GM23338 (cell line): ENCODE measurements at regions not wholly inside any gene's neighbourhood (a gene's known extent, or its start where the extent isn't known, plus 50 kb on each side); places are given as distances from the start of the nearest gene placed in this dataset.
"Not testable (repeated sequence)": the region's sequence is repeated elsewhere in the genome, so short reads cannot be mapped to it uniquely, and the experiment has no call there.

Experiments
- ATAC-seq: fragments of 200-7000 bp; cut with Tn5 transposase; 3 replicates; pipeline ENCODE4 v1.9.1; 2020
- DNase-seq: peaks from one replicate; pipeline ENCODE4 v3.0.0-alpha.2; 2015; ENCODE audit warnings: low spot score
- H2AFZ ChIP-seq: fragments of 200-600 bp; sonication (generic); 2 replicates; pipeline ENCODE4 v1.8.0; 2016; ENCODE audit warnings: antibody characterized with exemption, mild to moderate bottlenecking, moderate library complexity
- H3F3A ChIP-seq: fragments of 200-600 bp; sonication (generic); replicated peaks from 2 replicates; pipeline ENCODE4 v1.8.0; 2017; ENCODE audit warnings: antibody characterized with exemption, mixed run types, low read depth
- H3K27ac ChIP-seq: fragments of 200-600 bp; sonication (generic); 2 replicates; pipeline ENCODE4 v1.6.1; 2016; ENCODE audit warnings: low read depth
- H3K27me3 ChIP-seq: fragments of 200-600 bp; sonication (generic); 2 replicates; pipeline ENCODE4 v1.8.0; 2016; ENCODE audit warnings: mild to moderate bottlenecking, mixed run types, moderate library complexity; ENCODE audit not compliant: insufficient read depth
- H3K36me3 ChIP-seq: fragments of 200-600 bp; sonication (generic); 2 replicates; pipeline ENCODE4 v1.8.0; 2016; ENCODE audit warnings: mild to moderate bottlenecking; ENCODE audit not compliant: insufficient read depth
- H3K4me1 ChIP-seq: fragments of 200-600 bp; sonication (generic); 2 replicates; pipeline ENCODE4 v1.8.0; 2016; ENCODE audit warnings: mild to moderate bottlenecking, moderate library complexity; ENCODE audit not compliant: insufficient read depth
- H3K4me2 ChIP-seq: fragments of 200-600 bp; sonication (generic); 2 replicates; pipeline ENCODE4 v1.7.1; 2017; ENCODE audit warnings: mixed run types
- H3K4me3 ChIP-seq: fragments of 200-600 bp; sonication (generic); 2 replicates; pipeline ENCODE4 v1.6.1; 2016; ENCODE audit warnings: mixed run types
- H3K79me2 ChIP-seq: fragments of 200-600 bp; sonication (generic); replicated peaks from 2 replicates; pipeline ENCODE4 v1.8.0; 2017; ENCODE audit warnings: mild to moderate bottlenecking; ENCODE audit not compliant: insufficient read depth
- H3K9me2 ChIP-seq: fragments of 200-600 bp; sonication (generic); 2 replicates; pipeline ENCODE4 v1.8.0; 2017; ENCODE audit not compliant: insufficient read depth
- H4K20me1 ChIP-seq: fragments of 200-600 bp; sonication (generic); replicated peaks from 2 replicates; pipeline ENCODE4 v1.8.0; 2017; ENCODE audit warnings: mild to moderate bottlenecking; ENCODE audit not compliant: insufficient read depth
- H3K27ac Mint-ChIP-seq: 2 replicates; pipeline ENCODE4 v1.8.0; 2020; ENCODE audit warnings: inconsistent platforms, mild to moderate bottlenecking, moderate library complexity, mixed read lengths
- H3K27me3 Mint-ChIP-seq: 3 replicates; pipeline ENCODE4 v1.8.0; 2022; ENCODE audit warnings: low read depth, mild to moderate bottlenecking, moderate library complexity, mixed read lengths, inconsistent platforms; ENCODE audit not compliant: insufficient read depth, poor library complexity
- H3K36me3 Mint-ChIP-seq: 3 replicates; pipeline ENCODE4 v1.8.0; 2021; ENCODE audit warnings: low read depth, mild to moderate bottlenecking, inconsistent platforms, moderate library complexity, mixed read lengths
- H3K4me1 Mint-ChIP-seq: 3 replicates; pipeline ENCODE4 v1.8.0; 2020; ENCODE audit warnings: mild to moderate bottlenecking, inconsistent platforms, mixed read lengths
- H3K4me3 Mint-ChIP-seq: 3 replicates; pipeline ENCODE4 v1.8.0; 2021; ENCODE audit warnings: moderate library complexity, mild to moderate bottlenecking, inconsistent platforms, mixed read lengths
- H3K9me3 Mint-ChIP-seq: 3 replicates; pipeline ENCODE4 v1.8.0; 2020; ENCODE audit warnings: moderate library complexity, mild to moderate bottlenecking, inconsistent platforms, mixed read lengths
- ETS1 ChIP-seq: IDR thresholded peaks from 2 replicates; pipeline ENCODE4 v1.6.1; 2016; ENCODE audit warnings: antibody characterized with exemption
- EZH2 ChIP-seq: fragments of 200-600 bp; sonication (generic); IDR thresholded peaks from one replicate; pipeline ENCODE4 v1.8.0; 2017; ENCODE audit warnings: antibody characterized with exemption, mild to moderate bottlenecking, low read depth; ENCODE audit not compliant: unreplicated experiment
- EZH2phosphoT487 ChIP-seq: fragments of 200-600 bp; sonication (generic); IDR thresholded peaks from one replicate; pipeline ENCODE4 v1.8.1; 2018; ENCODE audit warnings: antibody characterized with exemption; ENCODE audit not compliant: unreplicated experiment
- JUNB ChIP-seq: IDR thresholded peaks from one replicate; pipeline ENCODE4 v1.6.1; 2016; ENCODE audit warnings: antibody characterized with exemption; ENCODE audit not compliant: unreplicated experiment
- NANOG ChIP-seq: IDR thresholded peaks from 2 replicates; pipeline ENCODE4 v1.6.1; 2016; ENCODE audit warnings: antibody characterized with exemption, borderline replicate concordance
- ZNF114 ChIP-seq: fragments of 250-450 bp; sonication (Bioruptor Pico); IDR thresholded peaks from 2 replicates; pipeline ENCODE4 v1.5.0; 2020; ENCODE audit warnings: mild to moderate bottlenecking, moderate library complexity
- ZNF331 ChIP-seq: fragments of 250-450 bp; sonication (Bioruptor Pico); IDR thresholded peaks from 2 replicates; pipeline ENCODE4 v1.5.0; 2020; ENCODE audit warnings: low read depth, mild to moderate bottlenecking, moderate library complexity

GRCh38 chr17:21772991-21773713 is 80.8 kb downstream of the KCNJ18 start:
- not testable (repeated sequence) for H3K4me1 ChIP-seq, H3K4me1 Mint-ChIP-seq, H3F3A ChIP-seq, ATAC-seq, H3K27ac Mint-ChIP-seq, H3K4me3 ChIP-seq, H2AFZ ChIP-seq, H3K4me3 Mint-ChIP-seq, H3K9me2 ChIP-seq, H3K36me3 ChIP-seq, H3K4me2 ChIP-seq, H3K79me2 ChIP-seq, H3K27me3 Mint-ChIP-seq, H3K27ac ChIP-seq, DNase-seq, H3K27me3 ChIP-seq, H4K20me1 ChIP-seq
- Mint-ChIP-seq H3K9me3 (peaks cover 83% of the 10 kb centered on the region), H3K36me3 (peaks cover 27% of the 10 kb centered on the region)

DNA sequence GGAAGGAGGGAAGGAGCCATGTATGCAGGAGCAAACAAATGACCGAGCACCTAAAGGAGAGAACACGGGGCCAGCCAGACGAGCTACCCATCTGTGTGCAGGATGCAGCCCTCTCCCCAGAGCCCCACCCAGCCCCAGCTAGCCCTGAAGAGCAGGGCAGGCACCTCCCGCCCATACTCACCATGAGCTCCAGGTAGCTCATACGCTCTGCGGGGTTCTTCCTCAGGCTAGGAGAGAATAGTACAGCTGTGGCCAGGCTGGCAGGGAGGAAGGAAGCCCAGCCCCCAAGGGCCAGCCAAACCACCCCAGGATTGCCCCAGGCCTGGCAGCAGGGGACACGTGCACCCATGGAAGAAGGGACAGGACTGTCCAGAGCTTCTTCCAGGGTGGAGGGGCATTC is 81.9 kb downstream of the KCNJ18 start:
- Mint-ChIP-seq H3K27ac (no peak overlapping the region), H3K36me3 (peaks cover 24% of the 10 kb centered on the region), H3K4me3 (no peak overlapping the region), H3K27me3 (peaks cover 3% of the 10 kb centered on the region), H3K4me1 (no peaks in the 10 kb centered on the region), H3K9me3 (peaks cover 82% of the 10 kb centered on the region)
- TF ChIP-seq JUNB, result no peak
- no peak for TF ChIP-seq ETS1
- TF ChIP-seq NANOG, result no peak
- no peak for TF ChIP-seq EZH2
- no peak for TF ChIP-seq ZNF114 (CRISPR knock-in tag)
- no peak for TF ChIP-seq EZH2phosphoT487
- no peak for TF ChIP-seq ZNF331 (CRISPR knock-in tag)
- Histone ChIP-seq H3K4me1 (no peaks in the 10 kb centered on the region), H3K27me3 (no peaks in the 10 kb centered on the region), H3F3A (no peaks in the 10 kb centered on the region), H3K9me2 (no peaks in the 10 kb centered on the region), H2AFZ (no peak overlapping the region), H4K20me1 (no peaks in the 10 kb centered on the region), H3K27ac (no peak overlapping the region), H3K4me2 (no peak overlapping the region), H3K4me3 (no peak overlapping the region), H3K79me2 (no peaks in the 10 kb centered on the region), H3K36me3 (no peaks in the 10 kb centered on the region)
- ATAC-seq (no peak), DNase-seq (no peak)

DNA sequence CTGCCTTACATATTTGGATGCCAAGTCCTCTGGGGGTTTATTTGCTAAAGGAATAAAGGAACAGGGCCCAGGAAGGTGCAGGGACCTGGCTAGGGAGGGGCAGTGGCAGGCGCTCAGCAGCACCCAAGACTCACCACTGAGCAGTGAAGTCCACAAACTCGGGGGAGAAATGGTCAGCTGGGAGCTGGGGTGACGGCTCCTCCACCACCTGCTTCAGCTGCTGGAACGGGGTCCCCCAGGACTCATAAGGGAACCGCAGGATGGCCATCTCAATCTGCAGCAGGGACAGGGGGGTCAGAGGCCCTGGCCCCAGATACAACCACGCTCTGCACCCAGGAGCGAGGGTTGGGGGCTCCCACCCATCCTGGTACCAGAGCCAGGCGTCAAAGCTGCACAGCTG is 83.2 kb downstream of the KCNJ18 start:
- H3K79me2 ChIP-seq, H3K4me3 Mint-ChIP-seq, ATAC-seq, H4K20me1 ChIP-seq, H3F3A ChIP-seq, H3K27me3 ChIP-seq, H3K27ac Mint-ChIP-seq, H3K36me3 ChIP-seq, H3K27ac ChIP-seq, H3K9me2 ChIP-seq, H3K4me3 ChIP-seq, H3K4me1 ChIP-seq, DNase-seq, H3K4me1 Mint-ChIP-seq, H2AFZ ChIP-seq, H3K27me3 Mint-ChIP-seq, H3K4me2 ChIP-seq: not testable (repeated sequence)
- H3K36me3 Mint-ChIP-seq, result peaks cover 24% of the 10 kb centered on the region
- H3K9me3 Mint-ChIP-seq, result peaks cover 84% of the 10 kb centered on the region

DNA sequence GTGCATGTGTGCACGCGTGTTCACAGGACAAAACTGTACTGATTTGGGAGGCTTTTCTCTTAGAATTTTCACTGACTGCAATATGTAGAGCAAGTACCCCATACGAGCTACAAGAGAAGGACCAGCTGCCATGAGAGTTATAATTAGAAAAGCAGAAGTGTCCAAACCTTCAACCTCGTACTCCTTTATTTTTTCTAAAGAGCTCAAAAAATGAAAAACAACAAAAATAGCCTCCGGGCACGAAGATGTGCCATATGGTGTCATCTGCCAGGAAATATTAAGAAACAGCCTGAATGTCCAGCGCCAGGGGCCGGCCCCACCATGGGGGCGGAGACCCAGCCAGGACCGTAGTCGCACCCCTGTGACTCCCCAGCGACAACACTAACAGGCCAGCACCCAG is 84.6 kb downstream of the KCNJ18 start:
- not testable (repeated sequence) for H3K4me1 Mint-ChIP-seq, H3K4me3 ChIP-seq, H3F3A ChIP-seq, ATAC-seq, H3K4me1 ChIP-seq, H3K36me3 ChIP-seq, H2AFZ ChIP-seq, H3K27me3 Mint-ChIP-seq, DNase-seq, H4K20me1 ChIP-seq, H3K27ac ChIP-seq, H3K27me3 ChIP-seq, H3K4me2 ChIP-seq, H3K27ac Mint-ChIP-seq, H3K9me2 ChIP-seq, H3K4me3 Mint-ChIP-seq, H3K79me2 ChIP-seq
- Mint-ChIP-seq H3K36me3 (peaks cover 29% of the 10 kb centered on the region), H3K9me3 (peaks cover 94% of the 10 kb centered on the region)

DNA sequence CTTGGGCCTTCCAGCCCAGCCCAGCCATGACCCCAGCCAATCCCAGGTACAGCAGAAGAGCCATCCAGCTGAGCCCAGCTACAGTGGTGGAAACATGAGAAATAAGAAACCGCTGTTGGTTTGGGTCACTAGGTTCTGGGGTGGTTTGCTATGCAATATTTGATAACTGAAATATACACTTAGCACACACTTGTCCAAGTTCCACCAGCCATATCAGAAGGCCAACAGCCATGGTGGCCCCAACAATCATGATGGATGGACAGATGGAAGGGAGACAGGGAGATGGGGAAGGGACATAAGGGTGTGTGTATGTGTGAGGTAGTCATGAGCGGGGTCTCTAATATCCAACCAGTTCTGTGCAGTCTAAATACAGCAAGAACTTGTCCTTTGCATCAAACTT is 86.5 kb downstream of the KCNJ18 start:
- not testable (repeated sequence) for H3K4me1 ChIP-seq, ATAC-seq, H3K4me3 ChIP-seq

More for the DNA sequence above, 86.5 kb downstream of the KCNJ18 start:
- not testable (repeated sequence) for H2AFZ ChIP-seq, H3K36me3 ChIP-seq, H3F3A ChIP-seq, H3K4me3 Mint-ChIP-seq, H3K27ac ChIP-seq, H3K27me3 Mint-ChIP-seq, DNase-seq, H3K79me2 ChIP-seq, H3K27me3 ChIP-seq, H4K20me1 ChIP-seq, H3K4me1 Mint-ChIP-seq, H3K4me2 ChIP-seq, H3K27ac Mint-ChIP-seq, H3K9me2 ChIP-seq
- Mint-ChIP-seq H3K9me3 (peaks cover 92% of the 10 kb centered on the region), H3K36me3 (peaks cover 33% of the 10 kb centered on the region)
